OCI-M2 (cell line): ENCODE measurements at regions not wholly inside any gene's neighbourhood (a gene's known extent, or its start where the extent isn't known, plus 50 kb on each side); places are given as distances from the start of the nearest gene placed in this dataset.

ENCODE experiments used
- DNase-seq: peaks from one replicate; lab custom pipeline; 2025; ENCODE audit not compliant: unreplicated experiment; lab: John Stamatoyannopoulos, UW

DNA sequence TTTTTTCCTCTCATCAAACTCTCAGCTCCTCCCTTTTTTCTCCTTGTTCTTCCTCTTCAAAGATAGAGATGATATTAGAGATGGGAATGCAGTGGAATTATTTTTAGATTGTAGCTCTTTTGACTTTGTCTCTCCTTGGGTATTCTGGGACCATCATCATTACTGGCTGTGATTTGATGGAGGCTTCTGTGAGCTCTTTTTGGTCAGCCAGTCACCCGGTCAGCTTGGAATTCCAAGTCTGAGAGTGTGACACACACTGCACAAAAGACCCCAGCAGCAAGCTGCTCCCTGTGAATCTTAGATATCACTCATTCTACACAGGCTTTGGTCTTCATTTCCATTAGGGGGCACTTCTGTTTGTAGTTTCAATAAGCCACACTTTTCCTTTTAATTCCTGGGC, 51.6 kb upstream of the NEK7 start:
- DNase-seq: no peak

- no peak for DNase-seq
These were observed 50.8 kb upstream of the NEK7 start for GRCh38 chr1:198106011-198106410.
